Body of pancreas (tissue), 4 donors: ENCODE measurements at regions not wholly inside any gene's neighbourhood (a gene's known extent, or its start where the extent isn't known, plus 50 kb on each side); places are given as distances from the start of the nearest gene placed in this dataset.

Experiments used
- ATAC-seq: fragments of 150-250 bp; one replicate; pipeline ENCODE4 v1.9.1; 2016
- DNase-seq, 4 donors: peaks; one replicate each; pipeline ENCODE4 v3.0.0-alpha.2; 2019
- H3K27ac ChIP-seq, 4 donors: fragments of 200-600 bp; sonication (generic); 1 replicate in 3 of 4; 2 replicates in 1 of 4; pipeline versions ENCODE4 v1.5.1 to v1.6.1; 2016 to 2019; ENCODE audit warnings: mild to moderate bottlenecking in 1 of 4, mixed read lengths in 1 of 4, moderate library complexity in 1 of 4
- H3K27me3 ChIP-seq, 2 donors: fragments of 200-600 bp; sonication (generic); one replicate each; pipeline ENCODE4 v1.6.0; 2016; ENCODE audit warnings: mild to moderate bottlenecking in 1 of 2
- H3K36me3 ChIP-seq, 2 donors: fragments of 200-600 bp; sonication (generic); replicated peaks in 1 of 2; 2 replicates each; pipeline ENCODE4 v1.5.1; 2016; ENCODE audit warnings: low read depth in 2 of 2; ENCODE audit not compliant: insufficient read depth in 1 of 2
- H3K4me1 ChIP-seq: fragments of 200-600 bp; sonication (generic); one replicate; pipeline ENCODE4 v1.6.0; 2016
- H3K4me3 ChIP-seq, 2 donors: fragments of 200-600 bp; sonication (generic); 1 replicate in 1 of 2; 2 replicates in 1 of 2; pipeline ENCODE4 v1.5.1; 2016 to 2019
- H3K9me3 ChIP-seq, 3 donors: fragments of 200-600 bp; sonication (generic); 1 replicate in 2 of 3; 2 replicates in 1 of 3; pipeline ENCODE4 v1.5.1; 2016
- POLR2A ChIP-seq, 3 donors: fragments of 450-650 bp; IDR thresholded peaks; one replicate each; pipeline ENCODE4 v1.6.1; 2016; ENCODE audit warnings: antibody characterized with exemption in 3 of 3, mild to moderate bottlenecking in 2 of 3
- WGBS, 2 donors: methylation state at CpG; one replicate each; pipeline ENCODE4 v1.1.5; 2017; 5-methylcytosine and 5-hydroxymethylcytosine counted together
- intact Hi-C: fragments of 100-400 bp; cut with DNase I; formaldehyde crosslinking; loops from one replicate; pipeline ENCODE4 v1.15.1; 2023
- TF ChIP-seq, protein P1 (sequence below), 7 experiments: fragments of 450-650 bp in 4 of 7; fragments of 200-600 bp in 3 of 7; sonication (generic) in 3 of 7; IDR thresholded peaks; one replicate each; pipeline ENCODE4 v1.5.1; 2016 to 2019; ENCODE audit warnings: antibody characterized with exemption in 7 of 7

DNA sequence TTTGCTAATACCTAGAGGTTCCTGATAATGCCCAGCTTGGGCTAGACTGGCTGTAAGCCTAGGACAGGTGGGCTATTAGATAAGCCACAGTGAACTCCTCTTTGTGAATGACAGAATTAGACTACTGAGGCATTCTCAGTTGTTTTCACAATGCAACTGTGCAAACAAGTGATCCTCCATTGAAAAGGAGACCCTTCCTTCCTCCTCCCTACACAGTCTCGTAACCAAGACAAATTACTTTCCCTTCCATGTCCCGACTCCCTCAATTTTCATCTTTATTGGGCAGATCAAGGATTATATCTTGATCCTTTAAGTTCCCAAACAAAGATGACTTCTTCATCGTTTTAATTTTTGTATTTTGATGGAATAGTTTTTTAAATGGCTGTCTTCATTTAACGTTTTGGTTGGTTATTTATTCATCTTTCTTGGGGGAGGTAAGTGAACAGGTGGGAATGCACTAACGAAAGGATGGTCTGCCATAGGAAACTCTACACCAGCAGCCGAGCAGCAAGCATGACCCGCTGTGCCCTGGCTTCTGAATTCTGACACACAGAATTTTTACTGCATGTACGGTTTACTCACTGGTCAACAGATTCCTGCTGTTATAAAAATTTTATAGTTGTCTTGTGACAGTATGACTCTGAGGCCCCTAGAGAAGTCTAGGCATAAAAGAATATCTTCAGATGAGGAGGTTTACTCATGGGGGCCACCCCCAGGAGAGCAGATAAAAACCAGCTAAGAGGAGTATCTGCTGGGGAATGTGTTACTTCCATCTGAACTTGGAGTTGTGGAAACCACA, 137.5 kb upstream of the TUT7 start:
- Histone ChIP-seq H3K4me3 (no peak overlapping the region), H3K9me3 (no peaks in the 10 kb centered on the region), H3K27me3 (no peaks in the 10 kb centered on the region), H3K4me1 (peaks cover 9% of the 10 kb centered on the region), H3K36me3 (no peaks in the 10 kb centered on the region), H3K27ac (no peak overlapping the region)
- TF ChIP-seq, protein P1, sequence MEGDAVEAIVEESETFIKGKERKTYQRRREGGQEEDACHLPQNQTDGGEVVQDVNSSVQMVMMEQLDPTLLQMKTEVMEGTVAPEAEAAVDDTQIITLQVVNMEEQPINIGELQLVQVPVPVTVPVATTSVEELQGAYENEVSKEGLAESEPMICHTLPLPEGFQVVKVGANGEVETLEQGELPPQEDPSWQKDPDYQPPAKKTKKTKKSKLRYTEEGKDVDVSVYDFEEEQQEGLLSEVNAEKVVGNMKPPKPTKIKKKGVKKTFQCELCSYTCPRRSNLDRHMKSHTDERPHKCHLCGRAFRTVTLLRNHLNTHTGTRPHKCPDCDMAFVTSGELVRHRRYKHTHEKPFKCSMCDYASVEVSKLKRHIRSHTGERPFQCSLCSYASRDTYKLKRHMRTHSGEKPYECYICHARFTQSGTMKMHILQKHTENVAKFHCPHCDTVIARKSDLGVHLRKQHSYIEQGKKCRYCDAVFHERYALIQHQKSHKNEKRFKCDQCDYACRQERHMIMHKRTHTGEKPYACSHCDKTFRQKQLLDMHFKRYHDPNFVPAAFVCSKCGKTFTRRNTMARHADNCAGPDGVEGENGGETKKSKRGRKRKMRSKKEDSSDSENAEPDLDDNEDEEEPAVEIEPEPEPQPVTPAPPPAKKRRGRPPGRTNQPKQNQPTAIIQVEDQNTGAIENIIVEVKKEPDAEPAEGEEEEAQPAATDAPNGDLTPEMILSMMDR (IDR thresholded peaks at IDR 0.05) = no peak
- TF ChIP-seq POLR2A (IDR thresholded peaks at IDR 0.05) = no peak
- intact Hi-C loops = no loop called here
- 72 to 74% methylated on average over 8 of the region's 8 CpGs for WGBS, 2 donors
- ATAC-seq = no peak
- no peak for DNase-seq

DNA sequence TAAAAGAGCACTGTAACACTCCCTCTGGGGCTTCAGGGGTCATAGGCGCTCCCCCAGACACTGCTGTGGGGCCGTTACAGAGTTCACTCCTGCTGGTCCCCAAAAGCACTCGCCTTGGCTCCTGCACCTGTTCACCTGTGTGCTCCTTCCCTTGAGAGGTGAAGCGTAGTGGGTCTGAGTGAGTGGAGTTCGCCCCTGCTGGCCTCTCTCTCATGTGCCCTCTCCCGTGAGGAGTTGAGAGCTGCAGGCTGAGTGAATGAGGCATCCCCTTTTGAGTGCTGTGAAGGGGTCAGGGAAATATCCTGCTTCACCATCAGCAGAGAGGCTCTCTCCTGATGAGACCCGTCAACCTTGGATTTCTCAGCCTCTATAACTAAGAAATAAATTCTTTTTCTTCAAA, 134.6 kb upstream of the TUT7 start:
- 66 to 79% methylated on average over 4 to 7 of the region's 7 CpGs for WGBS, 2 donors
- no peak for TF ChIP-seq POLR2A (IDR thresholded peaks at IDR 0.05)
- TF ChIP-seq, protein P1 (IDR thresholded peaks at IDR 0.05) = no peak
- ATAC-seq = no peak
- Histone ChIP-seq H3K27me3 (no peaks in the 10 kb centered on the region), H3K4me1 (no peaks in the 10 kb centered on the region), H3K9me3 (no peaks in the 10 kb centered on the region), H3K36me3 (no peaks in the 10 kb centered on the region), H3K4me3 (no peak overlapping the region), H3K27ac (no peak overlapping the region)
- DNase-seq = no peak
- intact Hi-C loops = loop anchor here (5.0 kb wide), 1 partner anchor 834 kb away; no protein-coding TSS in a partner anchor

DNA sequence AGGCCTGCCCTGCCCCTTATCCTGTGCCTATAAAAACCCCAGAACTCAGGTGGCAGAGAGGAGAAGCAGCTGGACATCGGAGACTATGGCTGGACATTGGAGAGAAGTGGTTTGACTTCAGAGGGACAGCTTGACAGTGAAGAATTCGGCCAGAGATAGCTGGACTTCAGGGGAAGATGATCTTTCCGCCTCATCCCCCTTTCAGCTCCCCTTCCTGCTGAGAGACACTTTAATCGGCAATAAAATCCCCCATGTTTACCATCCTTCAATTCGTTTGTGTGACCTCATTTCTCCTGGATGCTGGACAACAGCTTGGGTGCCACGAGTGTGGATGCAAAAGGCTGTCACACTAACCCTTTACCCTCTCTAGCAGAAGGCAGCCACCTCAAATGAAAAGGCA, 134.1 kb upstream of the TUT7 start:
- WGBS, 2 donors = 48 to 56% methylated on average over 6 of the region's 6 CpGs
- Histone ChIP-seq H3K4me1 (no peaks in the 10 kb centered on the region), H3K4me3 (no peak overlapping the region), H3K27me3 (no peaks in the 10 kb centered on the region), H3K27ac (no peak overlapping the region), H3K36me3 (no peaks in the 10 kb centered on the region), H3K9me3 (no peaks in the 10 kb centered on the region)
- DNase-seq (no peak), ATAC-seq (no peak)
- intact Hi-C loops = loop anchor here (5.0 kb wide), 1 partner anchor 834 kb away; no protein-coding TSS in a partner anchor
- TF ChIP-seq, protein P1 (IDR thresholded peaks at IDR 0.05) = no peak
- TF ChIP-seq POLR2A (IDR thresholded peaks at IDR 0.05) = no peak

DNA sequence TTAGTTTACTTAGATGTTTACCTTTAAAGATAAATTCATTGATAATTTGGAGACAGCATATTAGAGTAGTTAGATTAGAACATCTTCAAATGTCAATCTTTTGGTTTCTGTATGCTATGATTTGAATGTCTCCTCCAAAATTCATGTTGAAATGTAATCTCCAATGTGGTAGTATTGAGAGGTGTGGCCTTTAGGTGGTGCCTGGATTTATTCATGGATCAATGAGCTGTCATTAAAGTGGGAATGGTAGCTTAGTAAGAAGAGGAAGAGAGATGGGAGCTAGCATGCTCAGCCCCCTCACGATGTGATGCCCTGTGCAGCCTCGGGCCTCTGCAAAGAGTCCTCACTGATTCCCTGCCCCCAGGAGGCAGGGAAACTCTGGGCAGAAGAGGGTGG, 133.6 kb upstream of the TUT7 start:
- Histone ChIP-seq H3K27ac (no peak overlapping the region), H3K36me3 (no peaks in the 10 kb centered on the region), H3K4me1 (no peaks in the 10 kb centered on the region), H3K4me3 (no peak overlapping the region), H3K27me3 (no peaks in the 10 kb centered on the region), H3K9me3 (no peaks in the 10 kb centered on the region)
- ATAC-seq = no peak
- WGBS, 2 donors = 64 to 66% methylated on average over 2 of the region's 2 CpGs
- TF ChIP-seq, protein P1 (IDR thresholded peaks at IDR 0.05) = no peak
- TF ChIP-seq POLR2A (IDR thresholded peaks at IDR 0.05) = no peak
- DNase-seq = no peak
- intact Hi-C loops = loop anchor here (5.0 kb wide), 1 partner anchor 834 kb away; no protein-coding TSS in a partner anchor
